Caki2 (cell line): ENCODE measurements at regions not wholly inside any gene's neighbourhood (a gene's known extent, or its start where the extent isn't known, plus 50 kb on each side); places are given as distances from the start of the nearest gene placed in this dataset.
"Not testable (repeated sequence)": the region's sequence is repeated elsewhere in the genome, so short reads cannot be mapped to it uniquely, and the experiment has no call there.

ENCODE experiments used
- DNase-seq: peaks from one replicate; pipeline ENCODE4 v3.0.0-alpha.2; 2015; ENCODE audit warnings: low read depth
- in situ Hi-C: cut with HindIII; loops from 2 replicates; pipeline ENCODE4 v1.10.0; 2016; ENCODE audit warnings: low sequenced_read_pairs, low pct_unique_long_range_greater_than_20kb, mixed read lengths

- in situ Hi-C loops, result no loop called here
- no peak for DNase-seq
These were observed 875.4 kb upstream of the PRKX start for GRCh38 chrX:4588893-4589292.

DNA sequence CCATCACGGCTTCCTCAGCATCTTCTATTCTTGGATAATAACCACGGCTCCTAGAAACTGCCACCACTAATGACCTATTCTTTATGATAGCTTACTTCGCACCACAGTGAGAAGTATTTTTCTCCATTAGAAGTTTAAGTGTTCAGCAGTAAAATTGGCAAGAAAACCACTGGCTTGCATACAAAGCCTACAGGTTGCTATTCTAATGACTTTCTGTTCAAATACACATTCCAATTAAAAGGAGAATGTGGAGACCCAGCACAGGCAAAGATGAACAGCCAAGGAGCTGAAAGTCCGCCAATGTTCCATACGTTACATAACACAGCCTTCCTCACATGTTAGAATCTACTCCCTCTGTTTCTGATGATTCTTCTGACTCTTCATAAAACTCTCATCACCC is 875.0 kb upstream of the PRKX start:
- in situ Hi-C loops, result no loop called here
- no peak for DNase-seq

DNA sequence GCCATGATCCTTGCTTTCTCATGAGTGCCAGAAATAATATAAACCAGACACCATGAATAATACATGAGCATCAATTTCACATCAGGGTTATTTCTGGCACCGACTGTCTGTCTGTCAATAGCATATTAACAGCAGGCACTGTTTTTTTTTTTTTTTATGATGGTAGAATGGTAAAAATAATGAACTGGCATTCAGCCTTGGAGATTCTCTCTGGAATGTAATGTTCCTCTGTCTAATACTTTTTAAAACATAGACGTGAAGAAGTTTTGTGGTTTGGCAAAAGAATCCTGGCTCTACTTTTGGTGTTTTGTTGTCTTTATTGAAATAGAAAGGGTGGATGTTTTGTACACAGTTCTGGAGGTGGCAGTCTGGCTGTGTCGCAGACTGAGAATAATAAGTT is 874.6 kb upstream of the PRKX start:
- no peak for DNase-seq
- in situ Hi-C loops, result no loop called here

DNA sequence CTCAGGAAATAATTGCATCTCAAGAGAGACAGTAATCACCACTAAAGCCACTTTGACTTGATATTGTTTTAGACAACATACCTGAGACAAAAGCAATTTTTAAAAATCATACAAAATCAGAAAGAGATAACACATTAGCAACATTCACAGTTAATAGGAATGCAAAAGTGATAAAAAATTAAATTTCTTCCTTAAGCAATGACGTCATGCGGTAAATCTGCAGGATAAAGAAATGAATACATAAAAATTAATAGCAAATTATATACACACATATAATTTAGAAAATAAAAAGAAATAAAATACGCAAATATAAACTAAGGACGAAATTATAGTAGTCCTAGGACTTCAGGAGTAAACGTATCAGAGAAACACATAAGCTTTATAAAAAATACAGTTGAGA is 866.5 kb upstream of the PRKX start:
- DNase-seq, result no peak
- in situ Hi-C loops, result no loop called here

DNA sequence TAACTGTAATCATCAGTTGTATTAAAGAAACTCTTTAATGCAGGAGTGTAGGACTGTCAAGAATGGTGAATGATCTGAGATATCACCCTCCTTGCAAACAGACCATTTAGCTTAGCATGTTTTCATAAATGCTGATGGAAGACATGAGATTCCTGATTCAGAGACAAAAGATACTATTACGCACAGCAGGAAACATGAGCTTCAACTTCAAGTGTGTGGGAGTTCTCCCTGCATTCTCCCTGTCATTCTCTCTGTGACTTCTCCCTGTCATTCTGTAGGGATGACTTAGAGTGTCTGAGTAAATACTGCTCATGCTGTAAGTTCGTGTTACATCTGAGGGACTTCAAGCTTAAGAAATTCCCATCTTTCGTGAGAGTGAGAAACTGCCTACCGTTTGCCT is 866.0 kb upstream of the PRKX start:
- in situ Hi-C loops, result no loop called here
- DNase-seq, result no peak

DNA sequence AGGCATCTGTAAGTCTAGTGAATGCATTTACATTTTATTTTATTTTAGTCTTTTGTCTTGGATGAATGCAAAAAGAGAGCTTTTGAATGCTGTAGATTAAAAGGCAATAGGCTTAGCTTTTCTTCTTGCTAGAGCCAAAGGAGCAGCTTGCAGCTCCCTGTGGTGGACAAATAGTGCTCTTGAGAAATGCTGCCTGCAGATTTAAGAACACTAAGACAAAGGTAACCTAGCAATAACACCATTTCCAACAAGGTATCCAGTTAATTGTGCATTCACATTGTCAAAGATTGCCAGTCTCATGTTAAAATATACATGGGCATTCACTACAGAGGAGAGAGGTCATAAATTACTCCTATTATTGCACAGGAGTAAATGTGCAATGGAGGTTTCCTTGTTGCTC is 859.2 kb upstream of the PRKX start:
- in situ Hi-C loops, result no loop called here

DNA sequence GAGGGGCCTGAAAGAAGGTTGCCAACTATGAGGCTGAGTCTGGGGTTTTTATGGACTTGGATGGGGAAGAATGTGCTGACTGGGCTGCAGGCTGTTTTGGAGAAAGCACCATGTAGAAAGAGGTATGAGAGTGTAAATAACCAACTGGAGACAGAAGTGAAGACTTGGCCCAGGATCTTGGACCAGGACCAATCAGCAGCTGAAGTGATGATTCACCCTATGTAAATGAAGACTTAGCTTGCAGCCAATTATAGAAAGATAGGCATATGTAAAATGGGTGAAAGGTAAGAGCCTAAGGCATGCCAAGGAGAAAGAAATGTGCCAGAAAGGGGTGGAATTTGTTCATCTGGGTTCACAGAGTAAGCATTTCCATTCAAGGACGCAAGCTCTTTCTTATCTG is 856.7 kb upstream of the PRKX start:
- DNase-seq, result peak; percentile 46
- in situ Hi-C loops, result no loop called here

More for the DNA sequence above, 859.2 kb upstream of the PRKX start:
- DNase-seq, result no peak

DNA sequence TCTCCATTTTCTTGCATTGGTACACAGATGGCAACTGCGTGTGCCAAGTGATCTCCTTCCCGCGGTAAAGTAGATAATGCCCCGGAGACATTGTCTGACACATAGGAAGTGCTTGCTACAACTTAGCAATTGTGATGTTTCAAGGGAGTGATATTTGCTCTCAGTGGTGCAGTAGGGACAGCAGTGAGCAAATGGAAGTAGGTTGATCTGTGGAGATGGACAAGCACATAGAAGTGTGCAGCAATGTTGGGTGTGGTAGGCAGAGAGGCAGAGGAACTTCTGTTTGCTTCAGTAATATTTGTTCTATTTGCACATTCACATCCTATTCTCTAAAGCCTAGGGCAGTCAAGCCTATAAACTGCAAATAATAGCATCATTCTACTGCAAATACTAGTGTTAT is 846.7 kb upstream of the PRKX start:
- DNase-seq, result no peak
- in situ Hi-C loops, result no loop called here

- no peak for DNase-seq
- in situ Hi-C loops, result no loop called here
These were observed 836.6 kb upstream of the PRKX start for GRCh38 chrX:4550018-4550417.

GRCh38 chrX:4547213-4547836 is 833.9 kb upstream of the PRKX start:
- peak; percentile 7 for DNase-seq
- in situ Hi-C loops, result no loop called here

- in situ Hi-C loops, DNase-seq: not testable (repeated sequence)
These were observed 832.7 kb upstream of the PRKX start for GRCh38 chrX:4546178-4546577.

DNA sequence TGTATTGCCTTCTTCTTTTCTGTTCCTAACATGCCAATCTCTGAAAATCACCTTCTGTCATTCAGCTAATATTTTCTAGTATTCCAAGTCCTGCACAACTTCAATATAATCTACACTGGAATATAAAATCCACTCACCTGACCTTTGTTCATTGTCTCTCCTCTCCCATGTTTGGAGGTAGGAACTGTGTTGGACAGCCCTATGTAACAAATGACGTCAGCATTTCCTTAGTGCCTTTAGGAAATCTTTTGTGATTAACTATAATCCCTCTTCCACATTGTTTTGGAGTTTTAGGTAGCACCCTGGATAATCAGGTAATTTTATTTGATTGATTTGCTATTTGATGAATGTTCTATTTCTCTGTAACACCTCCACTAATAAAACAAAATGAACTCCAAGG is 814.8 kb upstream of the PRKX start:
- no peak for DNase-seq
- in situ Hi-C loops, result no loop called here

DNA sequence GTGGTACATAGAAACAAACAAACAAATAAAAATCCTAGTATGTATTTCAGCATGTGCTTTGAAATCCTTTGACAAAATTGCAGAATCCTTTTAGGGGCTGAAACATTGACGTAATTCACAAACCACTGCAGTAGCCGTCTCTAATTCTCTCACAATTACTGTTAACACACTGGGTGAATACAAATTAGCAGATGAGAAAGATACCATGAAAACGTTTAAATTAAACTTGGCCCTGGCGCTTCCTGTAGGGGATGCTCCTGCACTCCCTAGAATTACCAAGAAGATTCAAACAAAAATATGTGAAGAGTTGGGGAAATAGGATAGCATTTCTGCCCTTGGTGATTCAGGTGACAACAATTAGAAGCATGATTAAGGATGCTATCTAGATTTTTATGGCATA is 772.5 kb upstream of the PRKX start:
- DNase-seq, result no peak
- in situ Hi-C loops, result no loop called here

DNA sequence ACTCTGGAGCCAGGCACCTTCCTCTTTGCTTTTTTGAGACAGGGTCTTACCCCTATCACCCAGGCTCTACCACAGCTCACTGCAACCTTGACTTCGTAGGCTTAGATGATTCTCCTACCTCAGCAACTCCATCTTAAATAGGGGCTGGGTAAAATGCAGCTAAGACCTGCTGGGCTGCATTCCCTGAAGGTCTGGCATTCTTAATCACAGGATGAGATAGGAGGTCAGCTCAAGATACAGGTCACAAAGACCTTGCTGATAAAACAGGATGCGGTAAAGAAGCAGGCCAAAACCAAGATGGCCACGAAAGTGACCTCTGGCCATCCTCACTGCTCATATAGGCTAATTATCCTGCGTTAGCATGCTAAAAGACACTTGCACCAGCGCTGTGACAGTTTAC is 770.8 kb upstream of the PRKX start:
- DNase-seq, result no peak
- in situ Hi-C loops, result no loop called here

DNA sequence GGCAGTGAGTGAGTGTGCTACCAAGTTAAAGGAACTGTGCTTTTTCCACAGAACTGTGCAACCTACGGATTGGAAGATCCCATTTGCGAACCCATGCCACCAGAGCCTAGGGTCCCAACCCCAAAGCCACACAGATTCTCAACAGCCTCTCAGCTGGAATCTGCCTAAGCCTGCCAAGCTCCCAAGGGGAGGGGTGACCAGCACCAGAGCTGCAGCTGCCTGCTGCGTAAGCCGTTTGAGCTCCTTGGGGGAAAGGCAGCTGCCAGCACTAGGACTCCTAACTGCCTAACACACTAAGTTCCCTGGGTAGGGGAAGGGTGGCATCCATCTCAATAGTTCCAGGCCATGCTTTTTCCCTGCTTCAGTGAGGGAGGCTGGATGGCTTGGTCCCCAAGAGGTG is 738.1 kb upstream of the PRKX start:
- DNase-seq, result no peak
- in situ Hi-C loops, result no loop called here

- in situ Hi-C loops, result no loop called here
- DNase-seq, result no peak
These were observed 736.7 kb upstream of the PRKX start for GRCh38 chrX:4450177-4450576.

DNA sequence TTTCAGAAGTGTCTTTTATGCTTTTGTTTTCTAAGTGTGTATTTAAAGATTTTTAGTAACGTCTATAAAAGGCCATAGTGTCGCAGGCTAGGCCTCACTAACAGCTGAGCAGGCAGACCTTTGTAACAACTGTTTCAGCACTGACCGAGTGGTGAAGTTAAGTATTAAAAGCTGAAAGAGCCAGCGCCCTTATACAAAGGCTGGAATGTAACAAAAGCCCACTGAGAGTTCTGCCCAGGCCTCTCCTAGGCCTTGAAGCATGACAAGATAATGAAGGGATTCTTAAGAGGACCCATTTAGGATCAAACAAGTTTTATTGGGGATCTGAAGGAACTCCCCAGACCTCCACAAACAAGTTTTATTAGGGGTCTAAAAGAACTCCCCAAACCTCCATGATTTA is 722.5 kb upstream of the PRKX start:
- in situ Hi-C loops, result no loop called here
- DNase-seq, result no peak

DNA sequence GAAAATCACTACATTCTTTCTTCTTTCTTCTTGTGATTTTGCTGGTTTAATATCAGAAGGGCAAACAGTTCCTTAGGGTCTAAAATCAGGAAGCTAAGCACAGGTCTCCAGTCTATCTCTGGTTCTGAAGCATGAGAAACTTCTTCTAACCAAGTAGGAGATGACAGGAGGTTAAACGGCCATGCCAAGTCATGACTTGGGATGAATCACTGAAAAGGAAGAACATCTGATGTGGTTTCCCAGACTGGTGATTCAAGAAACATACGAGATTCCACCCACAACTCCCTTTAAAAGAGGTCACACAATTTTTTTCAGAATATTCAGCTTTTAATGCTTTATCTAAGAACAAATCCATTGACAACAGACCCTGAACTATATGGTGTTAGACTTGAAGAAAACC is 684.0 kb upstream of the PRKX start:
- no peak for DNase-seq
- in situ Hi-C loops, result no loop called here

- DNase-seq, result no peak
- in situ Hi-C loops, result no loop called here
These were observed 668.8 kb upstream of the PRKX start for GRCh38 chrX:4382273-4382672.

DNA sequence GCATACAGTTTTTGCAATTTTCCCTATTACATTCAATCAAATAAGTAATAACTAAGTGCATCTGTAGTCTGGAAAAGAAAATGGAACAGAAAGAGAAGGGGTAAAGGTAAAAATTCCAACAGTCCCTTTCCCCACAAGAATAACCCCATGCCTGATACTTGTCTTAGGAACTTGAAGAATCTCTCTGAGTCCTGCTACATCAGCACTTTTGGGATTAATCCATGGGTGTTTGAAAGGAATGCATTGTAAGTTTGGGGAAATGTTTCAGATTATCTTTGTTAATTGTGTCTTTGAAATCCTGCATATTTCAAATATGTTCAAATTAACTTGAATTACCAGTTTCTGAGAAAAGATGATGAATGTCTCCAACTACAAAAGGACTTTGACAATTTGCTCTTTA is 667.3 kb upstream of the PRKX start:
- DNase-seq, result no peak
- in situ Hi-C loops, result no loop called here

DNA sequence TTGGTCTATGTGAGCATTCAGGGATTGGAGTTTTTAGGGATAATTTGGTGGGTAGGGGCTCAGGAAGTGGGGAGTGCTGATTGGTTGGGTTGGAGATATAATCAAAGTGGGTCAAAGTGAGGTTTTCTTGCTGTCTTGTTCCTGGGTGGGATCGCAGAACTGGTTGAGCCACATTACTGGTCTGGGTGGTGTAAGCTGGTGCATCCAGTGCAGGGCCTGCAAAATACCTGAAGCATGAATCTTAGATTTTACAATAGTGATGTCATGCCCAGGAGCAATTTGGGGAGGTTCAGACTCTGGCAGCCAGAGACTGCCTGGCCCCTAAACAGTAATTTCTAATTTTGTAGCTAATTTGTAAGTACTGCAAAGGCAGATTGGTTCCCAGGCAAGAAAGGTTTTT is 665.6 kb upstream of the PRKX start:
- no peak for DNase-seq
- in situ Hi-C loops, result no loop called here
